ENCODE measurements at regions not wholly inside any gene's neighbourhood (a gene's known extent, or its start where the extent isn't known, plus 50 kb on each side); places are given as distances from the start of the nearest gene placed in this dataset.
"Not testable (repeated sequence)": the region's sequence is repeated elsewhere in the genome, so short reads cannot be mapped to it uniquely, and the experiment has no call there.

DNA sequence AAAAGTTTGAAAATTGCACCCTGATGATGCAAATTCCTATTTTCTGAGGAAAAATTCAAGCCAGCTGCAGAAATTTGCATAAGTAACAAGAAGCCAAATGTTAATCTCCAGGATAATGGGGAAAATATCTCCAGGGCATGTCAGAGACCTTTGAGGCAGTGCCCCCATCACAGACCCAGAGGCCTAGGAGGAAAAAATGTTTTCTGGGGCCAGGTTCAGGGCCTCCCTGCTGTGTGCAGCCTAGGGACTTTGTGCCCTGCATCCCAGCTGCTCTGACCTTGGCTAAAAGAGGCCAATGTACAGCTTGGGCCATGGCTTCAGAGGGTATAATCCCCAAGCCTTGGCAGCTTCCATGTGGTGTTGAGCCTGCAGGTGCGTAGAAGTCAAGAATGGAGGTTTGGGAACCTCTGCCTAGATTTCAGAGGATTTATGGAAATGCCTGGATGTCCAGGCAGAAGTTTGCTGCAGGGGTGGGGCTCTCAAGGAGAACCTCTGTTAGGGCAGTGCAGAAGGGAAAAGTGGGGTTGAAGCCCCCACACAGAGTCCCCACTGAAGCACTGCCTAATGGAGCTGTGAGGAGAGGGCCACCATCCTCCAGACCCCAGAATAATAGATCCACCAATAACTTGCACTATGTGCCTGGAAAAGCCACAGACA, 51.7 kb upstream of the NDUFV2 start:
- DNase-seq (ENCODE audit: low spot score): not testable (repeated sequence)

All from SK-N-DZ (cell line).